Right atrium auricular region (tissue), 2 donors: ENCODE measurements at regions not wholly inside any gene's neighbourhood (a gene's known extent, or its start where the extent isn't known, plus 50 kb on each side); places are given as distances from the start of the nearest gene placed in this dataset.

Experiments used
- DNase-seq: peaks from one replicate; pipeline ENCODE4 v3.0.0-alpha.2; 2019; ENCODE audit warnings: low spot score
- H3K27ac ChIP-seq, 2 donors: fragments of 200-600 bp; sonication (generic); 1 replicate in 1 of 2; 2 replicates in 1 of 2; pipeline ENCODE4 v1.5.1; 2016 to 2019
- H3K27me3 ChIP-seq, 2 donors: fragments of 200-600 bp; sonication (generic); one replicate each; pipeline versions ENCODE4 v1.5.1 to v1.6.0; 2017 to 2019
- H3K36me3 ChIP-seq: fragments of 200-600 bp; sonication (generic); one replicate; pipeline ENCODE4 v1.5.1; 2016
- H3K4me1 ChIP-seq, 2 donors: fragments of 200-600 bp; sonication (generic); one replicate each; pipeline versions ENCODE4 v1.5.1 to v1.6.0; 2017 to 2019
- H3K4me3 ChIP-seq, 2 donors: fragments of 200-600 bp; sonication (generic); 1 replicate in 1 of 2; 2 replicates in 1 of 2; pipeline ENCODE4 v1.5.1; 2017 to 2019; ENCODE audit warnings: mild to moderate bottlenecking in 1 of 2, moderate library complexity in 1 of 2
- H3K9me3 ChIP-seq, 2 donors: fragments of 200-600 bp; sonication (generic); one replicate each; pipeline ENCODE4 v1.5.1; 2019
- TF ChIP-seq, protein P1 (sequence below), 2 donors: fragments of 200-600 bp; sonication (generic); IDR thresholded peaks; one replicate each; pipeline ENCODE4 v1.5.1; 2019; ENCODE audit warnings: antibody characterized with exemption in 2 of 2

- Histone ChIP-seq H3K27ac (no peak overlapping the region), H3K4me1 (peaks cover 0 to 12% of the 10 kb centered on the region in 2 donors), H3K9me3 (no peaks in the 10 kb centered on the region), H3K36me3 (no peaks in the 10 kb centered on the region), H3K27me3 (no peaks in the 10 kb centered on the region), H3K4me3 (no peak overlapping the region)
- DNase-seq, result no peak
- TF ChIP-seq, protein P1, sequence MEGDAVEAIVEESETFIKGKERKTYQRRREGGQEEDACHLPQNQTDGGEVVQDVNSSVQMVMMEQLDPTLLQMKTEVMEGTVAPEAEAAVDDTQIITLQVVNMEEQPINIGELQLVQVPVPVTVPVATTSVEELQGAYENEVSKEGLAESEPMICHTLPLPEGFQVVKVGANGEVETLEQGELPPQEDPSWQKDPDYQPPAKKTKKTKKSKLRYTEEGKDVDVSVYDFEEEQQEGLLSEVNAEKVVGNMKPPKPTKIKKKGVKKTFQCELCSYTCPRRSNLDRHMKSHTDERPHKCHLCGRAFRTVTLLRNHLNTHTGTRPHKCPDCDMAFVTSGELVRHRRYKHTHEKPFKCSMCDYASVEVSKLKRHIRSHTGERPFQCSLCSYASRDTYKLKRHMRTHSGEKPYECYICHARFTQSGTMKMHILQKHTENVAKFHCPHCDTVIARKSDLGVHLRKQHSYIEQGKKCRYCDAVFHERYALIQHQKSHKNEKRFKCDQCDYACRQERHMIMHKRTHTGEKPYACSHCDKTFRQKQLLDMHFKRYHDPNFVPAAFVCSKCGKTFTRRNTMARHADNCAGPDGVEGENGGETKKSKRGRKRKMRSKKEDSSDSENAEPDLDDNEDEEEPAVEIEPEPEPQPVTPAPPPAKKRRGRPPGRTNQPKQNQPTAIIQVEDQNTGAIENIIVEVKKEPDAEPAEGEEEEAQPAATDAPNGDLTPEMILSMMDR (IDR thresholded peaks at IDR 0.05), result no peak
Observed at GRCh38 chr15:47607695-47608094, 109.6 kb upstream of the SEMA6D start.

GRCh38 chr15:47609693-47610092 lies 107.6 kb upstream of the SEMA6D start:
- Histone ChIP-seq H3K4me3 (no peak overlapping the region), H3K27ac (no peak overlapping the region), H3K9me3 (no peaks in the 10 kb centered on the region), H3K27me3 (no peaks in the 10 kb centered on the region), H3K4me1 (peaks cover 0 to 12% of the 10 kb centered on the region in 2 donors), H3K36me3 (no peaks in the 10 kb centered on the region)
- no peak for DNase-seq
- TF ChIP-seq, protein P1 (IDR thresholded peaks at IDR 0.05), result no peak

DNA sequence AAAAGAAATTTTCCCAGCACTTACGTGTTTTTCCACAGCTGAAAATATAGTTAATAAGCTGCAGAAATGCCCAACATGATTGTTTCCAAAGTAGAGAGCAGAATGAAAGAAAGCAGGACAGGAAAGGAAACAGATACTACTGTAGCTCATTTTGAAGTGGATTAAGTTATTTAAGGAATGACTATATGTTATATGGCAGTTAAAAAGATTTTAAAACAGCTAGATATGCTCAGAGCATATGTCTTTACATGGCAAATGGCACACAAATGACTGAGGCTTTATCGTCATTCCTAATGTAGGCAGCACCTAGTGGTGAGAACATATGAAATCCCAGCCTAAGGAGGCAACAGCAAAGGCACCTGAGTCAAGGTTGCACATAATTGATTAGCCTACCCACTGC lies 106.6 kb upstream of the SEMA6D start:
- H3K4me1 ChIP-seq, result peaks cover 0 to 12% of the 10 kb centered on the region in 2 donors
- no peaks in the 10 kb centered on the region for H3K36me3 ChIP-seq
- H3K27ac ChIP-seq, result no peak overlapping the region
- no peak overlapping the region for H3K4me3 ChIP-seq
- TF ChIP-seq, protein P1 (IDR thresholded peaks at IDR 0.05), result no peak
- no peaks in the 10 kb centered on the region for H3K9me3 ChIP-seq
- no peak for DNase-seq
- no peaks in the 10 kb centered on the region for H3K27me3 ChIP-seq

- Histone ChIP-seq H3K36me3 (no peaks in the 10 kb centered on the region), H3K4me1 (no peaks in the 10 kb centered on the region), H3K4me3 (no peak overlapping the region), H3K27me3 (no peaks in the 10 kb centered on the region), H3K27ac (no peak overlapping the region), H3K9me3 (no peaks in the 10 kb centered on the region)
- DNase-seq, result no peak
- TF ChIP-seq, protein P1 (IDR thresholded peaks at IDR 0.05), result no peak
Observed at GRCh38 chr15:47614360-47615011, 102.8 kb upstream of the SEMA6D start.

- H3K4me1 ChIP-seq, result no peaks in the 10 kb centered on the region
- no peaks in the 10 kb centered on the region for H3K36me3 ChIP-seq
- H3K4me3 ChIP-seq, result no peak overlapping the region
- TF ChIP-seq, protein P1 (IDR thresholded peaks at IDR 0.05), result no peak
- no peak overlapping the region for H3K27ac ChIP-seq
- no peak for DNase-seq
- no peaks in the 10 kb centered on the region for H3K27me3 ChIP-seq
- no peaks in the 10 kb centered on the region for H3K9me3 ChIP-seq
Observed at GRCh38 chr15:47616876-47617275, 100.4 kb upstream of the SEMA6D start.

DNA sequence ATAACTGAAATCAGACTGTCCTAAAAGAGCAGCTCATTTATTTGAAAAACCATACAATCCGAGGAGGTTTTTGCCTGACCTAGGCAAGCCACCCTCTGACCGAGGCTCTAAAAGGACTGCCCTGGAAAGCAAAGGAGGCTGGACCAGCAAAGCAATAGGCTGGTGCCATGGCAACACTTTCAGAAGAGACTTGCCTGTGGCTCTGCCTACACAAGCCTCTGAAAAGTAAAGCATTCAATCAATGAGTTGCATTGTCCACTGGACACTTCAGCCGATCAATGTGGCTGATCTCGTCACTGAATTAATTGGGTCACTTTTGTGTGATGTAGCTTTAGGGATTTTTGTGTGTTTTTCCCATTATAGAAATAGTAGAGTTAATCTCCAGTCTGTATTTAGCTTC lies 99.1 kb upstream of the SEMA6D start:
- Histone ChIP-seq H3K4me3 (no peak overlapping the region), H3K4me1 (no peaks in the 10 kb centered on the region), H3K9me3 (no peaks in the 10 kb centered on the region), H3K36me3 (no peaks in the 10 kb centered on the region), H3K27ac (no peak overlapping the region), H3K27me3 (no peaks in the 10 kb centered on the region)
- TF ChIP-seq, protein P1 (IDR thresholded peaks at IDR 0.05), result no peak
- no peak for DNase-seq
